ENCODE measurements at regions not wholly inside any gene's neighbourhood (a gene's known extent, or its start where the extent isn't known, plus 50 kb on each side); places are given as distances from the start of the nearest gene placed in this dataset.

GRCh38 chr21:16773206-16773605 lies 739.6 kb upstream of the CXADR start:
- no peak for TF ChIP-seq CTCF (IDR thresholded peaks at IDR 0.05)
- TF ChIP-seq POLR2AphosphoS5 (IDR thresholded peaks at IDR 0.05): no peak
- TF ChIP-seq POLR2A (IDR thresholded peaks at IDR 0.05): no peak

Data from suprapubic skin (tissue), 4 donors.